NCI-H1092 treated with DMSO at 0.1 percent for 48 hours (cell line): ENCODE measurements at regions not wholly inside any gene's neighbourhood (a gene's known extent, or its start where the extent isn't known, plus 50 kb on each side); places are given as distances from the start of the nearest gene placed in this dataset.

ENCODE experiments used
- DNase-seq: peaks from one replicate; lab custom pipeline; 2025; lab: John Stamatoyannopoulos, UW

DNA sequence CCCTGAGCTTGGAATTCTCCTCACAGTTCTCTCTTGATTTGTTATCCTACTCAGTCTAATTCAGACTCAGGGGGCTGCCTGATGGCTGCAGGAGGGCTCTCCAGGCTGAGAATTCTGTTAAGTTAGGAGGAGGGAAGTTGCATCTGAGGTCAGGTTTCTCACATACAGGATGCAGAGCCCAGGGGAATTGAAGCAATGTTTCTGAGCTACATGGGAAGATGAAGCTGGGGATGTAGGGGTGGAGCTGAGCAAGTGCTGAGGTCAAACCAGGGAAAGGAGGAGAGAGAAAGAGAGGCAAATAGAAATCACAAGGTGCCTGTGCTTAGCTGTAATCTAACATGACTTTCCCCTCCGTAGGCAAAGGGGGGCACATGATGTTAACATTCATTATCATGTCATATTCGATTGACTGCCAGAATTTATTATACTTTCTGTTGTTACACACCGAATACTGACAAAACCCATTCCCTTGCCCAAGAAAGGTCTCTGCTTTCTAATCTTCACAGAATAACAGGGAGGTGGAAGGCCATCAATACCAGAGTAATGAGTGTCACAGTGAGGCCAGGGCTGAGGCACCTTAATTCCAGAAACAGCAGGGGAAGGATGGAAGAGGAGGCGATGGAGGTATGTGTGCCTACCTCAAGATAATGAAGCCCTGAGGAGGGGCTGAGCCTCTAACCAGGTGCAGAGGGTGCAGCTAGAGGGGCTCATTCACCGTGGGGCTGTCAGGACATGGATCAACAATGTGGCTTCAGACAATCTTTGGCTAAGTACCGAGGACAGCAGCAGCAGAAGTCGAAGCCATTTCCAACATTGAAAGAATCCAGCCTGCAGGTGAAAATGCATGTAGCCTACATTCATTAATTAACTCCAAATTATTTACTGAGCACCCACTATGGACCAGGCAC lies 205.4 kb upstream of the SNX19 start:
- no peak for DNase-seq

DNA sequence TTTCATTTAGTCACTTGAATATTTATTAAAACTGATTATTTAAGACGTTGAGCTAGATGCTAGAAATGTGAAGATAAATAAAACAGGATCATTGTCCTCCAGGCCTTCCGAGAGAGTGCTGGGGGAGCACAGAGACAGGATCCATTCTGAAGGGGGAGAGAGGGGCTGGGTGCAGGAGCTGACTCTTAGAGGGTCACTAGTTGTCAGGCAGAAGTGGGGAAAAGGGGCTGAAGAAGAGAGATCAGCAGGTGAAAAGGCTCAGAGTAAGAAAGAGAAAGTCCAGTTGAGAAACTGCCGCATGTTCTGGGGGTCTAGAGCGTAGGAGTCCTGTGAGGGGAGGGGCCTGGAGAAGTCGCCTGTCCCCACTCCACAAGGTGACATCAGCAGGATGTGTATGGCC lies 206.2 kb upstream of the SNX19 start:
- no peak for DNase-seq

DNA sequence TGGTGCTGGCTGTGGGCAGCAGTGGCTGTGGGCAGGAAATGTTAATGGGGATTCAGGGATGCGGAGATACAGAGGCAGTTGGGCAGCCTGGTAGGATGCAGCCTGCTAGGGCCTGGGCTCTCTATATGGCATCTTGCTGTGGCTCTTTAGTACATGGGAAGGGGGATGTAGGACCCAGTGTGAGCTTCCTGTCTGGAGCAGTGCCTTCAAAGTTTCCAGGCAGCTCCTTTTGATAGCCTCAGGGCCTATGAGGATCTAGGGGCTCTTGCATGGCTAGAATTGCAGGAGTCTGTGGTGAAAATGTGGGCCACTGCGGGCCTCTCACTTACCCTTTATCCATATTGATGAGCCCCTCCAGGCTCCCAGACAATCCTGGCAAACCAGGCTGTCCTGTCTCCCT lies 213.2 kb upstream of the SNX19 start:
- DNase-seq, result no peak

DNA sequence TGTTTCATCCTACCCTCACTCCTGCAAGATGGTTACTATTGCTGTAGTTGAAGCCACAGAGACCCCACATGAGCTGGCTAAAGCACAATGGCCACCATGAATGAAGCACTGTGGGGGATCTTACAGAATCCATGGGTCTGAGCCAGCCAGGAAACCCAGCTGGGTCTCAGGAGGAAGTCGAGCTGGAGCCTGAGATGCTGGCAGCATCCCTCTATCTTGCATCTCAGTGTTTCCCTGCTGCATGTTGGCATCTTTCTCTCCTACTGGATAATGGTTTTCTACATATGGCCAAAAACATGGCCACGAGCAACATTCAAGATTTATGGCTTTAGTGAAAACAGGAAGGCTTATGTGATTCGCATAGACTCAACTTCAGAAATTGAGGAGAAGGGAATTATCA lies 219.3 kb upstream of the SNX19 start:
- no peak for DNase-seq

DNA sequence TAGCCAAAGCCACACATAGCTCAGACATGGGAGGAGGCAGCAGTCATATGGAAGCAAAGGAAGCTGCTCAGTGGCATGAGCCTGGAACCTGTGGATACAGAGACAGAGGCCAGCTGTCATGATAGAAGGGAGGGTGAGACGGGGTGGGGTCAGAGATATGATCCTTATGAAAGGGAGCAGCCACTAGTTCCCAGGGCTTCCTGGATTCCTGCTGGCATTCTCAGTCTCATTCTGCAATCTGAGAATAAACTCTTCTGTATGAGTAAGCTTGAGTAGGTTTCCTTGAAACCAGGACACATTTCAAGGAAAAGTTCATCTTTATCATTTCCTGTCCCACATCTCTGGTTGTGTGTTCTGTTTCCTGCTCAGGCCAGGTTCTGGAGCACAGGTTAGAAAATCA lies 220.2 kb upstream of the SNX19 start:
- no peak for DNase-seq

DNA sequence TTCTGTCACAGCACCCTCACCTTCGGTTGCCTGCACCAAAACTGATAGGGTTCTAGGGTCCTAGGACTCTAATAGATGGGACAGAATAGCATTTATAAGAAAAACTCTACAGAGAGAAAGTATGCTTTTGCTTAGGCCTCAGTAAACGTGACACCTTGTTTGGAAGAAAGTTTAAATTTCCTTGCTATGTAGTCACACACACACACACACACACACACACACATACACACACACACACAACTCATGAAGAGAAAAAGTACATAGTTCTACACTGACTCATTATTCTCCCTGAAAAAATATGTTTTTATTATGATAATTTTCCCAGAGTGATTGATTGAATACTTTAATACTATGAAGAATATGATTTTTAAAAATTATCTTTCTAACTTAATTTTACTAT lies 220.8 kb upstream of the SNX19 start:
- DNase-seq, result no peak

DNA sequence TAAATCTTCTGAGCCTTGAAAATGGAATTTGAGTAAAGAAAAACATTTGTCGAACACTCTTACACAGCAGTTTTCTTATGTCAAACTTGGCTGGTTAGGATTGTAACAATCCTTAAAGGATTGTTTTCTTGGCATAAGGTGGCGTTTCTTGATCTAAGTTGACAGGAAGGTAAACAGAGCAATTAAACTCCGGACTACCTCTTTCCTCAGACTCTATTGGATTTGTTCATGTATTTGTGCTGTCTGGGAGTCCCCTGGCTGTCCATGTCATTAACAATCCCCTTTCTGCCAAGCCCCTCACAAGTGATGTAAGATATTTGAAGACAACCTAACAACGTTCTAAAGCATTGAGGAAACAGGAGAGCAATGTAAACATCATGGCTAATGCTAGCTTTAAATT lies 222.5 kb upstream of the SNX19 start:
- no peak for DNase-seq

DNA sequence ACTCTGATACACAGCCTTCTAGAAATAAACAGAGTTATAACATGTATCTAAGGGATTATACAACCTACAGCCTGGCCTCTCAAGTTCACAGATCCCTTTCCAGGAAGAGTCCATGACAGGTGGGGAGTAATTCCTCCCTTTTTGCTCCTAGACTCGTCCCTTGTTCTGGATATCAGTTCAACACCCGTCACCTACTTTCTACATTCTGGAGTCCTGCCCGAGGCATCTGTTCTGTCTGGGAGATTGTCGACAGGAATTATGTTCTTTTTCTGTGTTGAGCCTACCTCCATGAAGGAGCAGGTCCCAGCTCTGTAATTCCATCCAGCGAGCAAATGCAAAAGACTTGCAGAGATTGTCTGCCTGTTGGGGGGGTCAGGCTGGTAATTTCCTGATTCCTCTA lies 224.6 kb upstream of the NTM start:
- no peak for DNase-seq

DNA sequence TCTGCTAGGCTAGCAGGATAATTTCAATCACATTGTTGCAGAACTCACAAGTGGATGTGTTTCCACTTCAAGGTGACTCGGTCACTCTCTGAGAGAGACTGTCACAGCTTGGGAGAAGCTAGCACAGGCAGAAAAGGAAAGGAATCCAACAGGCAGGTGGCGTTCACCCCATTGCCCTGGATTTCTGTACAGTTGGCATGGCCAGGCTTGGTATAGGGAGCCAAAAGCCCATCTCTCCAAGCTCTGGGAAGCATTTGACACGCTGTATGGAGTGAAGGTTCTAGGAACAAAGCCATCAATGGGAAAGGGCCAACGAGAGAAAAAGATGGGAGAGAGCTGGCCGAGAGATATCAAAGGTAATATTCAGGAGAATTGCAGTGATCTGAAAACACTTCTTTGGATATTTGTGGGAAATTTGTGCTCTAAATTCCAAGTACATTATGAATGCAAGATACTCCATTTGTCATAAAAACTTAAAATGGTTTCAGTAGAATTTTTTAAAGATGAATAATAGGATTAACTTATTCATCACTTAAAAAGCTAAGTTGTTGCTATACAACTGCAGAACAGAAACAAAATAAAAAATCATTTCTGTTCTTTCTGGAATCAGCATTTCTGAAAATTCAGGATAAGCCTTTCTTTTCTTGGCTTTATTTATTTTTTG lies 223.5 kb upstream of the NTM start:
- DNase-seq, result no peak

DNA sequence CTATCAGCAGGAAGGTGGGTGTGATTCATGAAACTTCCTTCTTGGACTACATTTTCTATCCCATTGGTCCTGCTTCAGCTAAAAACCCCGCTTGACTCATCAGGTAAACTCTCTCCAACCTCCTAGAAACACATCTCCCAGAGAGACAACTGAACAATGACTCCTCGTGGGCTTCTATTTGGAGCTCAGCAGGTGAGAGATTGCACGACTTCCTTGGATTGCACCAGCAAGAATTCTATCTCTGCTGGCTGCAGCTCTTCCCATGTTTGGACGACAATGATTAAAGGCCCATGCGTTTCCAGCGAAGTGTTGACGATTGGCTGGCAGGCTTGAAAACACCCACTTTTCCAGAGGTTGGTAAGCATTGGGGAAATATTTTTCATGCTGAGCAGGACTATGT lies 216.1 kb upstream of the NTM start:
- no peak for DNase-seq

DNA sequence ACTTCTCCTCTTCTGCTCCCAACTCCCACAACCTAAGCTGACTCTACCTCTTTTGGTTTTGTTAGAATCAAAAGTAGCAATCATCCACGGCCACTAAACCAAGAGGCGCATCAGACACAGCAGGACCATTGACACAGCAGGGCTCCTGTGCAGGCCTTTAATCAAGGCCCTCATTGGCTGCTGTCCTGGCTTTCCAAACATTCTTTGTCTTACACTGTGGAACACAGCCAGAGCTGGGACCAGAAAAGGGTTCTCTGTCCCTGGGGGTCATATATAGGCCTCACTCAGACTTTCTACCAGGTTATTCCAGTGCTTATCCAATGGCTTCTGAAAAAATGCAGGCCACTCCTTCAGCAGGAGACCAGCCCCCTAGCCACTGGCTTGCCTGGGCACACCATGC lies 212.7 kb upstream of the NTM start:
- no peak for DNase-seq

DNA sequence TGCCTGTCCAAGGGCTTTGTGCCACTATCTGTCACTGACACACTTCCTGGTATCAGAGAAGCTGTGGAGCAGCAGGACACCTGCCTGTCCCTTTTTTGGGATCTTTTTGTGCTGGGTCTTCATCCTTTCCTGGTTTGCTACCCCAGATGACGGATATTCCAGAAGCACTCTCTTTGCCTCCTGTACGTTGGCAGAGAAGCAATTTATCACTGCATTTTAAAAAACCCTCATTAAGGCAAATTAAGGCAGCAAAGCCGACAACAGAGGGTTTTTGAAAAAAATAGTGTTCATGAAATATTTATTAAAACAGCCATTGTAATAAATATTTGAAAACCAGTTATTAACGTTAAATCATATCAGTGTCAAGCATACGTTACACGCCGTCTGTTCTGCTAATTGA lies 209.6 kb upstream of the NTM start:
- DNase-seq, result no peak

DNA sequence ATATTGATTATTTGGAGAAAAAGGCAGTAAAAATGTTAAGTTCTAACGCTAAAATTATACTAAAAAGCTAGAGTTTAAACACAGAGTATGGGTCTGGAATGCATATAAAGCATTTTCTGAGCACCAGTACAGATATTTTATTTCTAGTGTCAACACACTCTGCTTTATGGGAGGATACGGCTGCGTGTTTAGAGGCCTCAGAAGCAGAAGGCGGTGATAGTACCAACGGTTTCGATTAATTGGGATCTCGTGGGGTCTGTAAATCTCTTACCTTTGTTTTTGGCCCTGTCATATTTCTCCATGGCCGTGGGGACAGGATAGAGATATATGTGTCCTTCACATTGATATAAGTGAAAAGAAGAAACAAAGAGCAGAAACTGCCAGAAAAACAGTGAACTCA lies 206.8 kb upstream of the NTM start:
- DNase-seq, result no peak

DNA sequence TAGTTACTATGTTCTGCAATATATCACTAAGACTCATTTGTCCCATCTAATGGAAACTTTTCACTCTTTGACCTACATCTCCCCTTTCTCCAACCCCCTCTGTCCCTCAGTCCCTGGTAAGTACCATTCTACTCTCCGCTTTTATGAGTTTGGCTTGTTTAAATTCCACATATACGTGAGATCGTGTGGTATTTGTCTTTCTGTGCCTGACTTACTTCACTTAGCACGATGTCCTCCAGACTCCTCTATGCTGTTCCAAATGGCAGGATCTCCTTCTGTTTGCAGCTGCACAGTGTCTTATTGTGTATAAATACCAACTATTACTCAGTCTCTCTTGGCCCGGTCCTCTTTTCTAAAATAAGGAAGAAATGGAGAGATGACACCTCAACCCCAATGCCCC lies 205.4 kb upstream of the NTM start:
- no peak for DNase-seq

DNA sequence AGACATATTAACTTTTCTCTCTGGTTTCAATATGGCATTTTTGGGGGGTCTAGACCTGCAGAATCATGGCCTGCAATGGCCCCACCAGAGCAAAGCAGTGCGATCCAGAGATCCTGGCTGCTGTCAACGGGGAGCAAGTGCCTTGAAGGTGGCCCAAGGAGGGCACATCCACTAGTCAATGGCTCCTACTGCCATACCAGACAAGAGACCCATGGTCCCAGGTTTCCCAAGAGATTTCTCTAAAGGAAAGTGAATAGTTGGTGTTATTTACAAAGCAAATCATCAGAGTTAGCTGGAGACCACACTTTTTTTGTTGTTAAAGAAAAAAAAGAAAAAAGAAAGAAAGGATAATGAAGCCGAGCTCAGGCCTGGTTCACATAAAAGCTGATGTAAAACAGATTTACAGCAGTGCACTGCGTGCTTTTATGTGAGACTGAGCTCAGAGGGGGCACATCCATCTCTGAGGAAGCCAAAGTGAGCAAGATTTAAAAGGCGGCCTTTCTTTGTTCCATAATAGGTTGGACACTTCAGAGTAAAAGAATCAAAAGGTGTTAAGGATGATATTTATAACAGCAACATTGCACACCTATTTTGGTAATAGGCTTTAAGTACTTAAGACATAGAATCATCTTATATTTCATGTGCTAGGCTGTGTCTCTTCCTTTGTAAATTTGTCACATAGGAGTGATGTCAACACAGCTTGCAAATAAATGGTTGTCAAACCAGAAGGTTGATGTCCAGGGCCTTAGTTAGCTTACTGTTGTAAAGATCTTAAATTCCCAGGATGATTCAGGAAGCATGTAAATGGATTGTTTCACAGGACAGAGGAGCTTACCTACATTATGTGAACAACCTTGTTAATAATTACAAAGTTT lies 201.3 kb upstream of the NTM start:
- DNase-seq, result no peak

DNA sequence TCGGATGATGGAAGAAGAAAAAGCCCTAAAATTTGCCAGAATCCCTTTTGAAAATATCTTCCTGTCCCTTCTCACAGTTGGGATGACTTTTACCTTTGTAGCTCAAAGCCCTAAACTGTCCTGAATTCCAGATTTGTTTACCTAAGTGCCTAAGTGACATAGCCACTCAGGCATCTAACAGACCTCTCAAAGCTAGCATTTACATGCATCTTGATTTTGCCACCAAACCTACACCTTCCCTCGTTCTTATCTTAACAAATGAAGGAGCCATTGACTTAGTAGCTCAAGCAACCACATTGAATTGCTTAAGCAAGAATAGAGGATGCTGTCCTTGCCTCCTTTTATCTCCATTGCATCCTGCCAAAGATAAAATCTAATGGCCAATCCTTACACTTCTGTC lies 198.4 kb upstream of the NTM start:
- no peak for DNase-seq

DNA sequence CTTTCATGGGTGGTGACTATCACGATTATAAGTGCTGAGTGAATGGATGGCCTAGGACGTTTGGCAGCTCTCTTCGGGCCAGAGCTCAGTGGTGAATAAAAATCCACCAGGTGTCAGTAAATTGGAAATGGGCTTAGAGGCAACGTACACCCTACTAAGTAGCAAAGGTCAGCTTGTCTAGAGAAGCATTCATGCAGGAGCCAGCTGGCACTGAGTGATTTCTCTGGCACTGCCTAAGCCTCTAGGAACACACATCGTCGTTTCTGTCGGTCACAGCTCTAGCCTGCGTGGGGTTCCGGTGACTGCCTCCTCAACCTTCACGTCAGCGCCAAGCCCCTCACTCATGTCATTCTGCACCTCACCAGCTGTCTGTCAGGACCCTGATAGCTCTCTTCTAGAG lies 192.4 kb upstream of the NTM start:
- no peak for DNase-seq

DNA sequence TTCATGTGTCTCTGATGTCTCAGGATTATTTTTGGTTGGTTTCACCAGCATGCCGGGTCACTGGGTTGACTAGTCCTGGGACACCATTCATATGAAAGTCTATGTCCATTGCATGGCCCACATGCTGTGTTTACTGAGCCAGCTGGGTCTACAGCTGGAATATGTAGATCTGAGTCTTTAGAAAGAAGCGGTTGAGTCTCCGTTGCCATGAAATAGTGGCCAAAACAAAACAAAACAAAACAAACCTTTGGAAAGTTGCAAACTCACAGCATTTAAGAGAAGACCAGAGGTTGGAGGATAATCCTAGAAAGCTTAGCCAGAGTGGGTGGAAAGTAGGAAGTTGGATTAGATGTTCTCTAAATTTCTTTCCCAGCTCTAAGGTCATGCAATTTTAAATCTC lies 191.8 kb upstream of the NTM start:
- DNase-seq, result no peak

DNA sequence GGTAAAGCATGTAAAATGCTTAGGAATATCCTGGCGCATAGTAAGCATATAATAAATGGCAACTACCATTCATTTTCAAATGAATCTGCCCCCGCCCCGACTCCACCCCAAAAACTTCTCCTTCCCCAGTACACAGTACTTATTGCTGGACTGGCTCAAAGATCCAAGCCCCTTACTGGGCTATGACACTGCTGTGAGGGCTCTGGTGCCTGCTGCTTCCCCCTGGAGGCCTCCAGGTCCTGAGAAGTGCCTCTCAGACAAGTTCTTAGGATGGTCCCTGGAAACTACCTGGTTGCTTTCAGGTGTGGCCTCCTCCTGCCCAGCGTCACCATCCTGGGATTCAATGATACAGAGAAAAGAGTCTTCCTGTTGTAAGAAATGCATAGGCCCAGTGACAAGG lies 190.6 kb upstream of the NTM start:
- no peak for DNase-seq

DNA sequence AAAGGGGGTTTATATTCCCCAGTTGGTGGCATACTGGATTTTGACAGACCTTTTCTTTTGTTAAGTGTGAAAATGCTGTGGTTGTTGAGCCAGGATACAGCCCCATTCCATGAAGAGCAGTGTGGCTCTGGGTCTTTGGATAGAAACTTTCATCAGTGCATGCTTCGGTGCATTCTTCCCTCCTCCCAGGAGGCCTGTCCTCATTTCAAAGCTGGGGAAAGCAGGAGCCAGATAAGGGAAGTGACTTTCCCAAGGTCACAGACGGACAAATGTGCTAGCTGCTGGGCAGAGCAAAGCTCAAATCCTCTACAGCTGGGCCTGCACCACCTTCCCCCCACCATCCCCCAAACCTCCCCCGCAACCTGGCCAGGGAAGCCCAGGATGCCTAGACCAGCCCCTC lies 184.5 kb upstream of the NTM start:
- DNase-seq, result no peak

DNA sequence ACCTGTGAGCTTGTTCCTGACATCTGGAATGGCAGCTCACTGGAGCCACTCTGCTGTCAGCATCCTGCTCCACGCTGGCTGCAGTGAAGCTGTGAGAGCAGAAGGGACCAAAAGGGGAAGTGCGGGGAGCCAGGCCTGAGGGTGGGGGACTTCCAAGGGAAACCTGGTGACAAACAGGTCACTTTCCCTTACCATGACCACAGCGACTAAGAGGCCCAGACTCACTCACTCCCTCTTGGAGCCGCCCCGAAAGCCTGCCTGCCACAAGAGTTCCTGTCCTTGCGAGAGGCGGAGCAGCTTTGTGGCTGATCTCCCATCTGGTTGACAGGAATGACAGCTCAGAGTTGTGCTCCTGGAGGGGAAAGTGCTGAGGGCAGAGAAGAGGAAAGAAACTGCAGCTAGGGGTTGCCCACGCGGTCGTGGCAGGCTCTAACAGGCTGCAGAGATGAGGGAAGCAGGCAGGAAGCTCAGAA lies 183.8 kb upstream of the NTM start:
- DNase-seq, result no peak

DNA sequence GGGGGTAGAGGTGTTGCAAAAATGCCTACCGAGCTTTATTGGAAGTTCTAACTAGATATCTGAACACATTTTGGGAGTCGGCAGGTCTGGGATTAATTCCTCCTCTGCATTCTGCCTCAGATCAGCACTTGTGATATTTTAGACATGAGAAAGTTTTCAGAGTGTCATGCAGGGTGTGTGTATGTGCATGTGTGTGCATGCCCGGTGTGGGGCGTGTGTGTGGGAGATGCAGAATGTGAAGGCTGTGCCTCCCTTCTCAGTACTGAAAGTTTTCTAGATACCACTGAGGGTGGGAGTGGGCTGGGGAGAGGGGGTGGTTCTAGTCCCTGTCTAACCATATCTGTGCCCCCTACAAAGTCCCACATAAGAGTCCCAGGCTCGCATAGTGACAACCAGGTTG lies 180.0 kb upstream of the NTM start:
- no peak for DNase-seq

DNA sequence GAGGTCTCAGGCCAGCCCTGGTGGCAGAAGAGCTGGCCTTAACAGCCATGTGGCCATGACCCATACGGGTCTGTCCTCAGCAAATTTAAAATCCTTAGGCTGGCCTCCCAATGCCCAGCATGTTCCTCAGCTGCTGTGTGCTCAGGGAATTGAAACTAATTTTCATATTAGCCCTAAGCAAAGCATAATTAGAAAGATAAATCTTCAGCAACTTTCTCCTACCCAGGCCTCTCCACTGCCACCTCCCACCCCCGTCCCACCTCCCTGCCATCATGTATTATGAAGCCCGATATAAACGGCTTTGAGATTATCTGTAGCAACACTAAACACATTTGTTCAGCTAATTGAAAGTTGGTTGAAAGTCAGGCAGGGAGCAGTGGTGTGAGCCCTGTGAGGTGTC lies 178.8 kb upstream of the NTM start:
- DNase-seq, result no peak
